Neutrophil (primary cell): ENCODE measurements at regions not wholly inside any gene's neighbourhood (a gene's known extent, or its start where the extent isn't known, plus 50 kb on each side); places are given as distances from the start of the nearest gene placed in this dataset.

ENCODE experiments used
- H3K27ac ChIP-seq: fragments of 200-600 bp; sonication (generic); 2 replicates; pipeline ENCODE4 v1.5.1; 2016; ENCODE audit warnings: mild to moderate bottlenecking, moderate library complexity
- H3K27me3 ChIP-seq: fragments of 200-600 bp; sonication (generic); 2 replicates; pipeline ENCODE4 v1.6.0; 2016; ENCODE audit warnings: mild to moderate bottlenecking
- H3K36me3 ChIP-seq: fragments of 200-600 bp; sonication (generic); 2 replicates; pipeline ENCODE4 v1.5.1; 2017
- H3K4me1 ChIP-seq, 2 experiments: fragments of 200-600 bp in 1 of 2; sonication (generic) in 1 of 2; 1 replicate in 1 of 2; 2 replicates in 1 of 2; pipeline versions ENCODE4 v1.5.1 to v1.6.1; 2013 to 2016; ENCODE audit warnings: low read depth in 1 of 2, low read length in 1 of 2, mild to moderate bottlenecking in 1 of 2, moderate library complexity in 1 of 2; ENCODE audit not compliant: control insufficient read depth in 1 of 2, insufficient read depth in 1 of 2
- H3K4me3 ChIP-seq, 2 experiments: fragments of 200-600 bp in 1 of 2; sonication (generic) in 1 of 2; 1 replicate in 1 of 2; 2 replicates in 1 of 2; pipeline ENCODE4 v1.5.1; 2013 to 2016; ENCODE audit warnings: low read depth in 1 of 2, low read length in 1 of 2, mild to moderate bottlenecking in 1 of 2, moderate library complexity in 1 of 2
- H3K9me3 ChIP-seq: fragments of 200-600 bp; sonication (generic); 2 replicates; pipeline ENCODE4 v1.5.1; 2016
- TF ChIP-seq, protein P1 (sequence below): fragments of 200-600 bp; sonication (generic); IDR thresholded peaks from 2 replicates; pipeline ENCODE4 v1.5.1; 2016; ENCODE audit warnings: antibody characterized with exemption

DNA sequence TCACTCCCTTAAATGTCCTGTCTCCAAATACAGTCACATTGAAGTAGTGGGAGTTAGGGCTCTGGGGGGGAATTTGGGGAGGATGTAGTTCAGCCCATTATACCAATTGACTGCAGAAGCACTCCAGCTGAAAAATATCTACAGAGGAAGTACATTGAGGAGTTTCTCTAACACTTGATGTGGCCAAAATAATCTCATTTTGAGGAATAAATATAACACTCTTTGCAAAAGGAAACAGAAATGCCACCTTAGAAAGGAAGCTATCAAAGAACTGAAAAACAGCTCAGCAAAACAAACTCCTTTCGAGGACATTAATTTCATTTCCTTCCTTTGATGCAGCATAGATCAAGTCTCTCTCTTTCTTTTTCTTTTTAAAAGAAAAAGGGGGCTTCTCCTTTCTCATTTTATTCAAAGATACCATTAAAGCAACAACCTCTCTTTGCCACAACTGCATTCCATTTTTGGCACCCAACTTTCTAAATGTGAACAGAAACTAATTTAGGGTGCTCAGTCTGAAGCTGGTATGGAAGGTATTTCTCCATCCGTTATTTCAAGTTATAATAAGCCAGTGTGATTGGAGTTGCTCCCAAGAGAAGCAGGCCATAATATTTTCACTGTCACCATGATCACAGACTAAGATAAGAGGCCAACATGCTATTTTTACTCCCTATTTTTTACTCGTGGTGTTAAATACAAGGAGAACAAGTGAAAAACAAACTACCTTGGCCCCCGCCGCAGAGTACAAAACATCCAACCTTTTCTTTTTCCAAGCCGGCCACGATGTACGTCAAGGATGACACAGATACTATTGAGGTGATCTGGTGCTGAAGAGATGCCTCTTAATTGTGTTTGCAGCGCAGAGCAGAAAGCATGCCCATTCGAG lies 230.4 kb upstream of the GATB start:
- Histone ChIP-seq H3K36me3 (no peaks in the 10 kb centered on the region), H3K9me3 (no peaks in the 10 kb centered on the region), H3K4me1 (no peaks in the 10 kb centered on the region), H3K27me3 (no peaks in the 10 kb centered on the region), H3K4me3 (no peak overlapping the region), H3K27ac (no peak overlapping the region)
- TF ChIP-seq, protein P1, sequence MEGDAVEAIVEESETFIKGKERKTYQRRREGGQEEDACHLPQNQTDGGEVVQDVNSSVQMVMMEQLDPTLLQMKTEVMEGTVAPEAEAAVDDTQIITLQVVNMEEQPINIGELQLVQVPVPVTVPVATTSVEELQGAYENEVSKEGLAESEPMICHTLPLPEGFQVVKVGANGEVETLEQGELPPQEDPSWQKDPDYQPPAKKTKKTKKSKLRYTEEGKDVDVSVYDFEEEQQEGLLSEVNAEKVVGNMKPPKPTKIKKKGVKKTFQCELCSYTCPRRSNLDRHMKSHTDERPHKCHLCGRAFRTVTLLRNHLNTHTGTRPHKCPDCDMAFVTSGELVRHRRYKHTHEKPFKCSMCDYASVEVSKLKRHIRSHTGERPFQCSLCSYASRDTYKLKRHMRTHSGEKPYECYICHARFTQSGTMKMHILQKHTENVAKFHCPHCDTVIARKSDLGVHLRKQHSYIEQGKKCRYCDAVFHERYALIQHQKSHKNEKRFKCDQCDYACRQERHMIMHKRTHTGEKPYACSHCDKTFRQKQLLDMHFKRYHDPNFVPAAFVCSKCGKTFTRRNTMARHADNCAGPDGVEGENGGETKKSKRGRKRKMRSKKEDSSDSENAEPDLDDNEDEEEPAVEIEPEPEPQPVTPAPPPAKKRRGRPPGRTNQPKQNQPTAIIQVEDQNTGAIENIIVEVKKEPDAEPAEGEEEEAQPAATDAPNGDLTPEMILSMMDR = no peak

DNA sequence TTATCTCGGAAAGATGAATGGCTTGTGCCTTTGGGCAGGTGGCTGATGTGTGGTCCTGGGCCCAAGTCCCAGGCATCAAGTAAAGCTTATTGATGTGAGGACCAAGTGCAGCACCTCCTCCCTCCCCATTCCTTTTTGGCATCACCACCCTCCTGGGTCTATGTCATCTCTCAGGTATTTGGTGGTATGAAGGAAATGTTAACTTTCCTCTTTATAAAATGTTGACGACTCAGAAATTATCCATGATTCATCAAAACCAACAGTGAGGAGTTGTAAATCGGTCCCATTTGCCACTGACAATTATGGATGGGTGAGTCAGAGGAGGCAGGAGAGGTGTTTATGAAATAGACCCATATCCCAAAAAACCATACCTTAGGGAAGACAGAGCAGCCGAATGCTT lies 229.4 kb upstream of the GATB start:
- H3K27ac ChIP-seq = no peak overlapping the region
- no peaks in the 10 kb centered on the region for H3K4me1 ChIP-seq

DNA sequence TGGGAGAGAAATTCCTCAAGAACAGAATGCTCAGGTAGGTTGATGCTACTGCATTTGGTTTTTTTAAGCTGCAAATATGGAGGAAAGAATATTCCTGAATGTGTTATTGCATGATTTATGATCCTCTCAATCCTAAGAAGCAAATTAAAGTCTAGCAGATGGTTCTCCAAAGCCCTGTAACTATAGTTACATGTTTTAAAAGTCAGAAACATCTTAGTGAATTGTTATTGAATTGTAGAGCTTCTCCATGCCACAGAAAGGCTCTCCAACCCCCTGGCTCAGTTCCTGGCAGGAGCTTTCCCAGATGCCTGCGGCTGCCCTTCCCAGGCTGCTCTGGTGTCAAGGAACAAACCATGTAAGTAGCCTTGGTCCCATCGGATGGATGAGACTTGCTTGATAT lies 227.8 kb upstream of the GATB start:
- H3K27ac ChIP-seq = no peak overlapping the region
- H3K27me3 ChIP-seq = no peaks in the 10 kb centered on the region
- H3K9me3 ChIP-seq = no peaks in the 10 kb centered on the region
- H3K4me1 ChIP-seq = no peaks in the 10 kb centered on the region
- no peak overlapping the region for H3K4me3 ChIP-seq
- H3K36me3 ChIP-seq = no peaks in the 10 kb centered on the region
- TF ChIP-seq, protein P1 = no peak

More for the DNA sequence above, 229.4 kb upstream of the GATB start:
- no peak overlapping the region for H3K4me3 ChIP-seq
- H3K27me3 ChIP-seq = no peaks in the 10 kb centered on the region
- no peaks in the 10 kb centered on the region for H3K9me3 ChIP-seq
- no peaks in the 10 kb centered on the region for H3K36me3 ChIP-seq
- TF ChIP-seq, protein P1 = no peak

DNA sequence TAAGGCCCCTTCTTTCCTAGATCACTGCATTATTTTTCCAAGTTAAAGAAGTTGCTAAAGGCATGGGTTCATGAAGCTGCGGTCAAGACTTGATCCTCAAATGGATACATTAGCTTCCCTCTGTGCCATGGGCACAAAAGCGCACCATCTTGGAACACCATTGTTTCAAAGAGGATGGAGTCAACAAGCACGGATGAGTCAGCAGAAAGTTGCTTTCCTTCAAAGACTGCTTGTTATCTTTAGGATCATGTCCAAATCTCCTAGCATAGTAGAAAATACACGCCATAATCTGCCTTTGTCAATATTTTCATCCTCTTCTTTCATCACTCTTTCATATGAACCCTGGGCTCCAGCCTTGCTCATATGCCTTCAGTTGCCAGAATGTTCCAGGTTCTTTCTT lies 226.8 kb upstream of the GATB start:
- no peak overlapping the region for H3K27ac ChIP-seq
- TF ChIP-seq, protein P1 = no peak
- H3K4me3 ChIP-seq = no peak overlapping the region
- H3K36me3 ChIP-seq = no peaks in the 10 kb centered on the region
- H3K27me3 ChIP-seq = no peaks in the 10 kb centered on the region
- H3K9me3 ChIP-seq = no peaks in the 10 kb centered on the region
- H3K4me1 ChIP-seq = no peaks in the 10 kb centered on the region

DNA sequence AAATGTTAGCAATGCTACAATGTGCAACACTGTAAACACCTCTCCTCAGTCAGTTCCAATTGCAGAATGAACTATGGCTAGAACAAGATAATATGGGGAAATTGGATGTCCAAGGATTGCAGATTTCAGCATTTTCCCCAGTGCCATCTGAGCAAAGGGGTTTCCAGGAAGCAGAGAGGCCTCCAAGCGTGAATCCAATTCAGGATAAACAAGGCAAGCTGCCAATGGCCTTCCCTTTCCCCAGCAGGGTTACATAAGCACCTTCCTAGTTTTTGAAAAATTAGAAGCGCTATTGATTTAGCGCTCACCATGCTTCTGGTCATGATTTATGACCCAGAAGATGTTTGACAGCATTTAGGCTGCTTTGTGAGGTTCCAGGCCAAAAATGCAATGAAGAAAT lies 223.0 kb upstream of the GATB start:
- peaks cover 4% of the 10 kb centered on the region for H3K9me3 ChIP-seq
- H3K27me3 ChIP-seq = no peaks in the 10 kb centered on the region
- no peaks in the 10 kb centered on the region for H3K4me1 ChIP-seq
- no peak overlapping the region for H3K4me3 ChIP-seq
- no peak overlapping the region for H3K27ac ChIP-seq
- TF ChIP-seq, protein P1 = no peak
- no peaks in the 10 kb centered on the region for H3K36me3 ChIP-seq
